Renal pelvis (tissue), 1 donor: ENCODE measurements at regions not wholly inside any gene's neighbourhood (a gene's known extent, or its start where the extent isn't known, plus 50 kb on each side); places are given as distances from the start of the nearest gene placed in this dataset.
"Not testable (repeated sequence)": the region's sequence is repeated elsewhere in the genome, so short reads cannot be mapped to it uniquely, and the experiment has no call there.

Source experiments
- DNase-seq: peaks from one replicate; pipeline ENCODE4 v3.0.0-alpha.2; 2013

DNA sequence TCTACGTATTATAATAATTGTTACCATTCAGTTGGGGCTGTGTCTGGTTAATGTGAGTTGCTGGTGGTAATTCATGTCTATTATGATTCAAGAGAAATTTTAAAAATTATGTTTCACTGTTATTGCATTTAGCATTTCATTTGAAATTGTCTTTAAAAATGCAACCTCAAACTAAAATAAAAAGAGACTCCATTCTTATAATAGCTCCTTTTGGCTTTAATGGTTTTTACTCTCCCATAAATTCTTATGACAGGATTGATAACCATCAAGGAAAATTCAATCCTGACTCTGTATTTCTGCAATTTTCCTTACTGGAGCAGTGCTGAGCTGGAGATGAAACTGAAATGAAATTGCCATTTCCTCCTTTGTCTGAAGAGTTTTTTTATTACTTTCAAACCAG lies 262.7 kb downstream of the REEP3 start:
- DNase-seq, result no peak

DNA sequence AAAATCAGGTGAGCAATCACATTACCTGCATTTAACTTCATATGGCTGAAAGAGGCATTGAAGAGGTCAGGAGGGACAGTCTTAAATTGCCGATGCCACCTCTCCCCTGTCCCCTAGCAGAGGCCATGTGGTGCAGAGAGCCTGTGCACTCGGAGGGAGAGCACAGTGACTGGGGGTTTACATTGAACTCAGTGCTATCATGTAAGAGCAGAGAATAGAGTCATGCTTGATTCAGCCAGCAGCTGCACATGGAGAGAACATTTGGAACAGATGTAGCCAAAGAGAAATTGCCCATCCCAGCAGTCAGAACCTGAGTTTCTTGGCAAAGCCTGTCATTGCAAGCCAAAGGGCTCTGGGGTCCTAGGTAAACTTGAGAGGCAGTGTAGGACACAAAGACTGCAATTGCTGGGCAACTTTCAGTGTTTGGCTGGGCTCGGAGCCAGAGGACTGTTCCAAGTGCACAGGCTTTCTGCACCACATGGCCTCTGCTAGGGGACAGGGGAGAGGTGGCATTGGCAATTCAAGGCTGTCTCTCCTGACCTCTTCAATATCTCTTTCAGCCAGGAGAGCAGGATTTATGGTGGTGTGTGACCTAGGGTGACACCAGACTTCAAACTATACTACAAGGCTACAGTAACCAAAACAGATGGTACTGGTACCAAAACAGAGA lies 267.1 kb downstream of the REEP3 start:
- no peak for DNase-seq

DNA sequence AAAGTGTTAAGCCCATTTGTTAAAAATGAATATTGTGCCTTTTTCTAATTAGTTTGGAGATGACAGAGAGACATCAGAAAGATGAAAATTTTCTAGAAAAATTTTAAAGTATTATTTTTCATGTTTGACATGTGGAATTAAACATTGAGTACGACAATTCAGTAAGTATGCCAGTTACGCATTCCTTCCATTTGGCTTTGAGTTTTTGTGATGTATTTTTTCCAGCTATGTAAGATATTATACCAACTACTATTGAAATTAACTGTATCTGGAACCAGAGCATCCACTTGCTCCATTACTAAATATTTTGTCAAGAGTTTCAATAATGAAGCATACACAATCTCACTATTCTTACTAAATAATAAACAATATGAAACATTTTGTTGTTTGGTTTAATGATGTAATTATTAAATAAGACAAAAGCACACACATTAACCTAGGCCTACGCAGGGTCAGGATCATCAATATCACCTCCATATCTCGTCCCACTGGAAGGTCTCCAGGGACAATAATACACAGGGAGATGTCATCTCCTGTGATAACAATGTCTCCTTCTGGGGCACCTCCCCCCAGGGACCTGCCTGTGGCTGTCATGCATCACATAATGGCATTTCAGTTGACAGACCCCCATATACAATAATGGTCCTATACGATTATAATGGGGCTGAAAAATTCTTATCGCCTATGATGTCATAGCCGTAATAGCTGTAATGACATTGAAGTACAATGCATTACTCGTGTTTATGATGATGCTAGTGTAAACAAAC lies 274.1 kb downstream of the REEP3 start:
- no peak for DNase-seq

DNA sequence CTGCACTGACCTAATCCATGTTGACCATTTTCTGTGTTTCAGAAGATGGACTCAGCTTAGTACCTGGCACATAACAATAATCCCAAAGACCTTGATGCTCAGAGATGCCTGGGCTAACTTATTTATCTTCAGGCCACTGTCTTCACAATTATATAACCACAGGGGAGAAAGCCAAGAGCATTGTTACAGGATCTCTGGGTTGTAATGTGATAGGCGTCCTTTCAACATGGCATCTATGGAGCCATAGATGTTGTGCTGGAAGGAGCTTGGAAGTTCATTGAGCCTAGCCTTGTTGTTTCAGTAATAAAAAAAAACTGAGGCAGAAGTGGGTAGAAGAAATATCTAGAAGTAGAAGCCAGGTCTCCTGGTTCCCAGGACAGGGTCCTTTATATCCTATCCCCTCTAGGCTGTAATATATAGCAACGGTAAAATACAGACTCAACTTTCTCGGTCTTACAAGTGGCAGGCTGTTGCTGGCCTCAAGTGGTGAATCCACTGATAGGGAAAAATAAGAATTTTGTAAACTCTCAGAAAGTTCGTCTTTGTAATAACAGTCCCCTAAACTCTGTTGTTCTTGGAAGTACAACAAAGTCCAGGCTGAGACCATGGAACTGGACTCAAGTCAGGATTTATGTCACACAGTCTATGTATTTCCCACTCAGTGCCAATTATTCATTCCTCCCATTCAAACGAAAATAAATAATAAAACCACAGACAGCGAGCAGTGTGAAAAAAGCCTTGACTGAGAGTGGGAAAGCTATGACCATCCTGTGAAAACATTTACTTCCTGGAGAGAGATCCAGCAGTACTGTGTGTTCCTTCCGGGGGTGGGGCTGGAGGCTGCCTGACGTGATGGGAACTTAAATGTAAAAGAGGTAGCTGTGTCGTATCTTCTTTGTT lies 277.6 kb downstream of the REEP3 start:
- DNase-seq, result peak; percentile 83

DNA sequence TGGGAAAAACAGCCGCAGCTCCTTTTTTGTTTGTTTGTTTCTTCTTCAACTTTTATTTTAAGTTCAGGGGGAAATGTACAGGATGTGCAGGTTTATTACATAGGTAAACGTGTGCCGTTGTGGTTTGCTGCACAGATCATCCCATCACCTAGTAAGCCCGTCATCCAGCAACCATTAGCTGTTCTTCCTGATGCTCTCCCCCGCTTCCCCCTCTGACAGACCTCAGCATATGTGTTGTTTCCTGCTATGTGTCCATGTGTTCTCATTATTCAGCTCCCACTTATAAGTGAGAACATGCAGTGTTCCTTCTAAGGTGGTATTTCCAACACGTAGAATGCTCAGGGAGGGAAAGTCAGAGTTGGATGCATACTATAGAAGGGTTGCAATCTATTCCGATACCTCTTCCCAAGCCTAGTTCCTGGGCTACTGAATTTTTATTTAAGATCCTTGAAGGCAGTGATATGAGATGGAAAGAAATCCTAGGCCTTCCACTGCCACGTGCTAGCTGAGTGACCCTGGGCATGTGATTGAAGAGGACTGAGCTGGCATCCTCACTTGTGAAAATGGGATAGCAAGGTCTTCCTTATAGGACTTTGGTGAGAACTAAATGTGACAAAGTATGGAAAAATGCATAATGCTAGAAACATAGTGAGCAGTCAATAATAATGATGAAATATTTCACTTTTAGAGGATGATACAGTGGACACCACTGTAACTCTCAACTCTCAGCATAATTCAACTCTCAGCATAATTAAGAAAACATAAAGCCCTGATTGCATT lies 278.5 kb downstream of the REEP3 start:
- DNase-seq, result no peak

DNA sequence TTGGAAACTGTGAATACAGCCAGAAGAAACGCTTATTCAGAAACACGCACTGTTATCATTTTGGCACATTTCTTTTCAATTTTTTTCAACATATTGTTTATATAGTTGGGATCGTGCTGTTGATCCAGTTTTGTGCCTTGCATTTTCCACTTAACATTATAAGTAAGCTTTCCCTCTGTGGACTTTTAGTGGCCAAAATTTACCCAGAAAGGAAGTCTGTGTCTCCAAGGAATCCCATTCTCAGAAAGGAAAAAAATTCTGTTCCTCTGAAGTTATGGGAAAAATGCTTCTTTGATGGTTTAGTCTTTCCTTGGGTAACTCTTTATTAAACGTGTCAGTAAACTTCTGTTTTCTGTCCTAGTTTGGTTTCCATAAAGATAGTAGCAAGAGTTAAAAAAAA lies 280.0 kb downstream of the REEP3 start:
- DNase-seq, result no peak

DNA sequence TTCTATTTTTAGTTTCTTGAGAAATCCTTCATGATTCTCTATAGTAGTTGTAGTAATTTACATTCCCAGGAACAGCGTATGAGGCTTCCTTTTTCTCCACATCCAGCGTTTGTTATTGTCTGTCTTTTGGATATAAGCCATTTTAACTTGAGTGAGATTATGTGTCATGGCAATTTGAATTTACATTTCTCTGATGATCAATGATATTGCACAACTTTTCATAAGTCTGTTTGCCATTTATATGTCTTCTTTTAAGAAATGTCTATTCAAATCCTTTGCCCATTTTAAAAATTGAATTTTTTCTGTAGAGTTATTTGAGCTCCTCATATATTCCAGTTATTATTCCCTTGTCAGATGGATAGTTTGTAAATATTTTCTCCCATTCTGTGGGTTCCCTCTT lies 285.1 kb downstream of the REEP3 start:
- no peak for DNase-seq

DNA sequence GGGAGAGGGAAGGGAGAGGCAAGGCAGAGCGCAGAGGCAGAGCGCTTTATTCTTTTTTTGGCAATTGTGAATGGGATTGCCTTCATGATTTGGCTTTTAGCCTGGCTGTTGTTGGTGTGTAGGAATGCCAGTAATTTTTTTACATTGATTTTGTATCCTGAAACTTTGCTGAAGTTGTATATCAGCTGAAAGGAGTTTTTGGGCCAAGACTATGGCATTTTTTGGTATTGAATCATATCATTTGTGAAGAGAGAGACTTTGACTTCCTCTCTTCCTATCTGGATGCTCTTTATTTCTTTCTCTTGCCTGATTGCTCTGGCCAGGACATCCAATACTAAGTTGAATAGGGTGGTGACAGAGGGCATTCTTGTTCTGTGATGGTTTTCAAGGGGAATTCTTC lies 291.3 kb downstream of the REEP3 start:
- no peak for DNase-seq

DNA sequence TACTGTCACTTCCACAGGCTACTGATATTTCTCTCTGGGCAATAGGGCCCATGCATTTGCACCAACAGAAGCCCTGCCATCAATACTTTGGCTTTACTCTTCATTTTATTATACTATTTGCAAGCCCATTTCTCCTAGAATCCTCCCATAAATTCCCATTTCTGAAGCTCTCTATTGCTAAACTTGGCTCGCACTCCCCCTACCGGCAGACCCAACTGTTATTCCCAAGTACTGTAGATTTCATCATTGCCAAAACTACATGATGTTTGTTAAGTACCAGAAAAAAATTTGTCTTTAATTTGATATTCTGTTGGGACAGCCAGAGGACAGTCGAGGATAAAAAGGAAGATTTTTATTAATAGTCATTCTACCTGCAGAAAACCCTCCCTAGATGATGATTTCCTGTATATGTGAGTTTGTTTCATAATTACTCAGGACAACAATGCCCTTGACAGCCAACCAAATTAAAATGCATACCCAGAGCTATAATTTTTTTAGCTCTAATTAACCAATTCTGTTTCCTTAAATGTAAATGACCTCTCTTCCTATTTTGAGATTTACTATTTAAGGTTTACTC lies 298.6 kb downstream of the REEP3 start:
- DNase-seq, result peak; percentile 57

DNA sequence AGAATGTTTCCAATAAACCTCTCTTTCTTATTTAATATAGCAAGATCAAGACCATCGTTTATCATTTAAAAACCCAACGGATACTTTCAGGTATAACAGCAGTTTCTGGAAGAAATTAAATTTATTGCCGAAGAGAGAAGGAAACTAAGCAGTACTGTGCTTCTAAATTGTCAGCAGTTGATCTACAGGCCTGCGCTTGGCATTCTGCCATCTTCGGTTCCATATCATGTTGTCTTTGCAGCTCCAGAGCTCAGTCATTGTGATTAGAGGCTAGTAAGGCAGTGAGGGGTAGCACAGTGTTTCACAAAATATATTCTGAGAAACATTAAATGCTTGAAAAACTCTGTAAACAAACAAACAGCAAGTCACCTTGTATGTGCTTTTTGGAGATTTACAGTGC lies 301.3 kb downstream of the REEP3 start:
- no peak for DNase-seq

DNA sequence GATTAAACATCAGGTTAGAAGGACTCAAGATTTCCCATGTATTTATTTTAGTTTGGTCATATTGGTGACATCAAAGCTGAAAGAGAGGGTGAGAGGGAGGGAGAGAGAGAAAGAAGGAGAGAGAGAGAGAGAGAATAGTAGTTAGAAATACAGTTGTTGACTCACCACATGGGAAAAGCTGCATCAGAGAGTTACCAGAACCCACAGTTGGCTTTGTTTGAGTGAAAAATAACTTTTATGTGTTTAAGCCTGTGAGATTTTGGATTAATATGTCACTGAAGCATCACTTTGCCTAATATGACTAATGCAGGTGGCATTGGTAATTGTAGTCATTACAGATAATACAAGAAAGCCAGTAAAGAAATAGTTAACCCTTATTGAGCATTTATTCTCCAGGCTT lies 303.9 kb downstream of the REEP3 start:
- DNase-seq, result no peak

DNA sequence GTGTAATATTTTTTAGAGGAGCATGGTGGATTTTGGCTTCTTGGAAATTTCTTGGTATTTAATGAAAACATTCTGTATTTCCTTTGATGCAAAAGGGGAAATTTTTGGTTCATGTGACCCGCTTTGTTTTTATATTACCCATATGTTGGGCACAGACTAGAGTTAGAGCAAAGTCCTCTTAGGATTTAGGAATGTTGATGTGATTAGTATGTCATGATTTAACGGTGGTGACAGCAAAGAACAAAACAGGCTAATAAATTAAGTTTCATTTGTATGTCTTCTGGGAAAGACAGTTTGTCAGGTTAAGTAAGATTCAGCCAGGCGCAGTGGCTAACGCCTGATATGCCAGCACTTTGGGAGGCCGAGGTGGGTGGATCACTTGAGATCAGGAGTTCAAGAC lies 304.6 kb downstream of the REEP3 start:
- DNase-seq, result no peak

DNA sequence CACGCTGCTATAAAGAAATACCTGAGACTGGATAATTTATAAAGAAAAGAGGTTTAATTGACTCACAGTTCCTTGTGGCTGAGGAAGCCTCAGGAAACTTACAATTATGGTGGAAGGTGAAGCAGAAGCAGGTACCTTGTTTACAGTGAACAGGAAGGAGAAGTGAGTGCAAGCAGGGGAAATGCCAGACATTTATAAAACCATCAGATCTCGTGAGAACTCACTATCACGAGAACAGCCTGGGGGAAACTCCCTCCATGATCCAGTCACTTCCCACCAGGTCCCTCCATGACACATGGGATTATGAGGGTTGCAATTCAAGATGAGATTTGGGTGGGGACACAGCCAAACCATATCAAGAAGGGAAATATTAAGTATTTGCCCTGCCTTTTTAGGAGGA lies 305.8 kb downstream of the REEP3 start:
- DNase-seq, result not testable (repeated sequence)

DNA sequence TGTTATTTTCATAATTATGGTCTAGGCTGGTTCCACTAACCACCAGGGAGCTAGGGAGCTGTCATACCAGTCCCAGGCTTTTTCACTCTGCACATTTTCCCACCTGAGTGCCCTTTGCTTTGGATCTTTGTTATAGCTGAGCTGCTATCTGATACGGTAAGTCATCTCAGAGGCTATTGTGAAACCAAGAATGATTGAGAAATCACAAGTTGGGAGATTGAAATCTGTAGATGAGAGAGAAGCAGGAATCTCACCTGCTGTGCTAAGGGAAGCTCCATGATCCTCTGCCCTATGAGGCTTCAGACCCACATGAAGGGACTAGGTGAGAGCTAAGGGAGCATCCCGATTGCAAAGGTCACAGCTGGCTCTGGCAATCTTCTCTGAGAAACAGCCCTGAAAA lies 307.8 kb downstream of the REEP3 start:
- DNase-seq, result no peak

DNA sequence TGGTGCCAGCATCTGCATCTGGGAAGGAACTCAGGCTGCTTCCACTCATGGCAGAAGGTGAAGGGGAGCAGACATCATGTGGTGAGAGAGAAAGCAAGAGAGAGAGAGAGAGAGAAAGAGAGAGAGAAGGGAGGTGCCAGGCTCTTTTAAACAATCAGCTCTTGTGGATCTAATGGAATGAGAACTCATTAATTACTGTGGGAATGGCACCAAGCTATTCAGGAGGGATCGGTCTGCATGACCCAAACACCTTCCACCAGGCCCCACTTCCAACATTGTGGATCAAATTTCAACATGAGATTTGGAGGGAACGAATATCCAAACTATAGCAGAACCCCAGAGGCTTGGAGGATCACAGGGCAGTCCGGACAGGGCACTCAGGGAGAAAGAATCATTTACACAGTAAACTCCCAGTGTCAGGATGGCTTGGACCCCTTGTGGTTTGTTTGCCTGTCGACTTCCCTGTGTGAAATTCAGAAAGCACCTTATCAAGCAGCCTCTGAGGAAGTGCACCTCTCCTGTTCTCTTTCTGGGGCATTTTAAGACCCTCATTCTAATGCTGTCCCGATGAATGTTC lies 308.5 kb downstream of the REEP3 start:
- no peak for DNase-seq

DNA sequence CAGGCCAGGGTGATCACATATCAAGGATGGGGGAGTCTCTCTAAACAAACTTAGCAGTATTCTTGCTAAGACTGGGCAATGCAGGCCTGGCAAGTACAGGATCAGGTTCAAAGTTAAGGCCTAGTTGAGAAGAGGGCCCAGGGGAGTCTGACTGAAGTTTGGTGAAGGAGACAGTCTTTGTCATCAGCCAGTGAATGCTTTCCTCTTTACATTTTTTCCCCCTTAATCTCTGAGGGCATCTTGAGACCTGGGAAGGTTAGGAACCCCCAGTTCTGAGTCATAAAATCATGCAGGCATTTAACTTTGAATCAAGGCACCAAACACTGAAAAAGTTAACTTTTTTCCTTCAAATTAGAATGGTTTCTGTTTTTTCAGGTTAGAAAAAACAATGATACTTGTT lies 311.5 kb downstream of the REEP3 start:
- DNase-seq, result no peak

DNA sequence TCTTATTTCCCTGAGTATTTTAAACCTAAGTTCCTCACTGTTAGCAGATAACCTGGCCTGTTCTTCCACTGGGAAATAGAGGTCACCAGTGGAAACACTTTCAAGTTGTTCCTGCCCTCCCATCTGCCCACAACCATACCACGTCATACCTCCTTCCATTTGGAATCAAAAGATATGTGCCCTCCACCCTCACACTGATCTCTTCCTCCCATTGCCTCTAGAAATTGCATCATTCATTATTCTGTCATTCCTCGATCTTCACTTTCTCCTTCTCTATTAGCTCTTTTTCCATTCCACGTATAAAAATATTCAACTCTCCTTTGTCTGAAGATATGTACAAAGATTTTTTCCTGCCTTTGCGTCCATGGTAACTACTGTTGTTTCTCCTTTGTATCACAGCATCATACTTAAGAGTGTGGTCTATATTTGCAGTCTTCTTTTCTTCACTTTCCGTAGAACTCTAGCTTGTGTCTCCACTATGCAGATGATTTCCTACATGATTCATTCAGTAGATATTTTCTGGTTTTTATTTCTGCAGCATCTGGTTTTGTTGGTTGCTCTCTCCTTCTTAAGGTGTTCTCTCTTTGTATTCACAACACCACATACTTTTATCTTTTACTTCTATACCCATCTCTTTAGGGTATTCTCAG lies 312.3 kb downstream of the REEP3 start:
- no peak for DNase-seq

DNA sequence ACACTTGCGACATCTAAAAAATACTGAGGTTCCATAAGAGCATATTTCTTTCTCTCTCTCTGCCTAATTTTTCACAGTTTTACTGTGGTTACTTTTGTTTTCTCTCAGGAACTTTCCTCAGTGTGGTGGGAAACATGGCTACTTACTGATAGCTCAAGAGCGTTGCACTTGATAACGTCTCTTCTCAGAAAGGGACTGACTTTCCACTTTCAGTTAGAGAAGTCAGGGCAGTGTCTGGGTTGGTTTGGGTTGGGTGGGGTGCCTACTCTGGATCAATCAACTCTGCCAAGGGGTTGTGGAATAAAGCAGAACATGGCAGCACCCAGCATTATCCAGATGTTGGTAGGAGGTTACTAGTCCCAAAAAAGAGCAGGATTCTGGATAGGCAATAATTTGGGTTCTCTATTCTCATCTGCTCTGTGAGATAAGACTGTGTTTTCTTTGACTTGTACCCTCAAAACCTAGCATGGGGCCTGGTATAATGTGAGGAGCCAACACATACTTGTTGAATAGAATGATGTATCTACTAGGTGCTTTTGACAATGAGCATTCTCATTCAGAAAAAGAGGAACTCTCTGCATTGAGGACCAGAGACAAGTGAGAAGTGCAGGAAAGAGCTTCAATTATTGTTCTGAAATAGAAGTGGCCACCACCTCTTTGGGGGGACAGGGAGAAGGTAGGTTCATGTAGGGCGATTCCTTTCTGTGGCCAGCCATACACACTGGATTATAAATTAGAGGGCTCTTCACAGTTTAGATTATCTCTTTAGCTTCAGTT lies 315.7 kb downstream of the REEP3 start:
- DNase-seq, result no peak

DNA sequence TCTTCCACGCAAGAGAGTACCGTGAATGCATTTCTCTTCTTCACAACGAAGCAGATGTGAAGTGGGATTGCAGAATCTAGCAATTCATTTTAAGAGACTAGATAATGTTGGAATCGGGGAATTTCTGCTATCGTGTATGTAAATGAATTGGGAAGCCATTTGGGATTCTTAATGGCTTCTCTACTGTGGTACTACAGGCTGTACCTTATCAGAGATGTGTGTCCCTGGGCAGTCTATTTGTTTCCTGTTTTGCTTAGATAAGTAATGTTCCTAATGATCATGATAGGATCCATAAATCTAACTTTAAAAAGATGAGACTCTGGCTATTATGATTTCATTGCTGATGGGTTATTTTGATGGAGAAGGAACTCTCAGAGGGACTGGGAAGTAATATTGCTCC lies 320.6 kb downstream of the REEP3 start:
- DNase-seq, result no peak

DNA sequence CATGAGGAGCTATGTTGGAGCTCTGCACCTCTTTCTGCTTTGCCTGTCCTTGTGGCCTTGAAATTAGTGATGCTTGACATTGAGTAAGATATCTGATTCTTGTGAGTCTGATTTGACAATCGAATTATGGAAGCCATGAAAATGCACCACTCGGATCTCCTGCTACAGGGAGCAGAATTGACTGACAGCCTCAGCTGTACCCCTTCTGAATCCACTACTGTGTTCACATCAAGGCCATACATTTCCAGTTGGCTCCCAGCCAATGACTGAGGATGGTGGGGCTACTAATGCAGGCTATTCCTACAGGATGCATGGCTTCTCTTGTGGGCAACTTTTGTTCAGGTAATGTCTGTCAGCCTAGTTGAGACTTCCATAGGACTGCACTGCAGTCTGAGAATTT lies 321.9 kb downstream of the REEP3 start:
- DNase-seq, result no peak
